ENCODE measurements at regions not wholly inside any gene's neighbourhood (a gene's known extent, or its start where the extent isn't known, plus 50 kb on each side); places are given as distances from the start of the nearest gene placed in this dataset.

- no peaks in the 10 kb centered on the region for H3K36me3 Mint-ChIP-seq
- no peak overlapping the region for H3K4me3 Mint-ChIP-seq
- peaks cover 25% of the 10 kb centered on the region for H3K27me3 Mint-ChIP-seq
- no peak for TF ChIP-seq CTCF (conservative IDR thresholded peaks at IDR 0.05)
- no peaks in the 10 kb centered on the region for H3K9me3 Mint-ChIP-seq
- H3K4me1 Mint-ChIP-seq (ENCODE audit: unreplicated experiment): no peaks in the 10 kb centered on the region
- DNase-seq (ENCODE audit: extremely low spot score, unreplicated experiment): no peak
- no peak overlapping the region for H3K27ac Mint-ChIP-seq
These were observed 255.1 kb upstream of the THSD7B start for GRCh38 chr2:136510244-136510643.

- H3K36me3 Mint-ChIP-seq: no peaks in the 10 kb centered on the region
- no peak overlapping the region for H3K4me3 Mint-ChIP-seq
- DNase-seq (ENCODE audit: extremely low spot score, unreplicated experiment): no peak
- H3K4me1 Mint-ChIP-seq (ENCODE audit: unreplicated experiment): no peaks in the 10 kb centered on the region
- H3K9me3 Mint-ChIP-seq: no peaks in the 10 kb centered on the region
- no peak for TF ChIP-seq CTCF (conservative IDR thresholded peaks at IDR 0.05)
- no peak overlapping the region for H3K27ac Mint-ChIP-seq
- peaks cover 17% of the 10 kb centered on the region for H3K27me3 Mint-ChIP-seq
These were observed 259.9 kb upstream of the THSD7B start for GRCh38 chr2:136505462-136505861.

GRCh38 chr2:136502660-136503059 is 262.7 kb upstream of the THSD7B start:
- no peaks in the 10 kb centered on the region for H3K4me1 Mint-ChIP-seq (ENCODE audit: unreplicated experiment)
- H3K4me3 Mint-ChIP-seq: no peak overlapping the region
- no peaks in the 10 kb centered on the region for H3K36me3 Mint-ChIP-seq
- peaks cover 6% of the 10 kb centered on the region for H3K27me3 Mint-ChIP-seq
- H3K27ac Mint-ChIP-seq: no peak overlapping the region
- DNase-seq (ENCODE audit: extremely low spot score, unreplicated experiment): no peak
- TF ChIP-seq CTCF (conservative IDR thresholded peaks at IDR 0.05): no peak
- no peaks in the 10 kb centered on the region for H3K9me3 Mint-ChIP-seq

- Mint-ChIP-seq H3K27ac (no peak overlapping the region), H3K4me3 (no peak overlapping the region), H3K36me3 (no peaks in the 10 kb centered on the region), H3K9me3 (no peaks in the 10 kb centered on the region), H3K4me1 (ENCODE audit: unreplicated experiment) (no peaks in the 10 kb centered on the region), H3K27me3 (peaks cover 5% of the 10 kb centered on the region)
- TF ChIP-seq CTCF (conservative IDR thresholded peaks at IDR 0.05): no peak
- no peak for DNase-seq (ENCODE audit: extremely low spot score, unreplicated experiment)
These were observed 267.6 kb upstream of the THSD7B start for GRCh38 chr2:136497709-136498108.

GRCh38 chr2:136496966-136497365 is 268.4 kb upstream of the THSD7B start:
- H3K9me3 Mint-ChIP-seq: no peaks in the 10 kb centered on the region
- H3K36me3 Mint-ChIP-seq: no peaks in the 10 kb centered on the region
- TF ChIP-seq CTCF (conservative IDR thresholded peaks at IDR 0.05): no peak

DNA sequence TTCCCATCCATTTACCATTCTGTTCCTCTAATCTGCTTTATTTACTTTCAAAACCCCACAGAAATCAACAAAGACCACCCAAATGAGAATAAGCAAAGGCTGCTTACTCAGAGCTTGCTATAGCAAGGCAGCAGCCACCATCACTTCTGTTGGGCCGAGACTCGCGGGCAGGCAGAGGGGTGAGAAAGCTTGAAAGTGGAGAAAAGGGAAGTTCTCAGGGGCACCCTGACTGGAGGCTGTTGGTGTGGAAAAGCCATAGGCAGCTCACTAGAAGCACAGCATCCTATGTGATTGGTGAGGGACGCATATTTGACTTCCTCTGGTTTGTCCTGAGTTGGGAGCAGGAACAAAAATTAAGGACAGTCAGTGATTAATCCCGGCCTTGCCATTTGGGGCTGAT is 269.7 kb upstream of the THSD7B start:
- no peaks in the 10 kb centered on the region for H3K36me3 Mint-ChIP-seq
- H3K9me3 Mint-ChIP-seq: no peaks in the 10 kb centered on the region
- no peak overlapping the region for H3K27ac Mint-ChIP-seq
- DNase-seq (ENCODE audit: extremely low spot score, unreplicated experiment): no peak
- no peak overlapping the region for H3K4me3 Mint-ChIP-seq
- H3K27me3 Mint-ChIP-seq: peaks cover 15% of the 10 kb centered on the region
- no peak for TF ChIP-seq CTCF (conservative IDR thresholded peaks at IDR 0.05)
- H3K4me1 Mint-ChIP-seq (ENCODE audit: unreplicated experiment): no peaks in the 10 kb centered on the region

More at GRCh38 chr2:136496966-136497365, 268.4 kb upstream of the THSD7B start:
- DNase-seq (ENCODE audit: extremely low spot score, unreplicated experiment): no peak
- Mint-ChIP-seq H3K4me3 (no peak overlapping the region), H3K27me3 (peaks cover 9% of the 10 kb centered on the region), H3K4me1 (ENCODE audit: unreplicated experiment) (no peaks in the 10 kb centered on the region), H3K27ac (no peak overlapping the region)

Data from type B pancreatic cell (in vitro differentiated cells).